ENCODE measurements at regions not wholly inside any gene's neighbourhood (a gene's known extent, or its start where the extent isn't known, plus 50 kb on each side); places are given as distances from the start of the nearest gene placed in this dataset.

GRCh38 chrX:147776988-147777387, 134.7 kb upstream of the FMR1 start:
- BruUV-seq (replicated peaks) = no TSS peak
- Histone ChIP-seq H3K4ac (ENCODE audit: low read depth, low read length) (no peak overlapping the region), H3K36me3 (ENCODE audit: control insufficient read depth, insufficient read depth, low read length) (no peaks in the 10 kb centered on the region), H3K27me3 (ENCODE audit: control insufficient read depth, insufficient read depth, low read length) (no peaks in the 10 kb centered on the region), H3K9ac (ENCODE audit: low read depth, low read length) (no peak overlapping the region), H3K79me1 (ENCODE audit: low read depth in 1 of 2, low read length in 2 of 2) (no peaks in the 10 kb centered on the region), H3K4me1 (ENCODE audit: control insufficient read depth, insufficient read depth, low read length) (no peaks in the 10 kb centered on the region), H2AK5ac (ENCODE audit: low read depth, low read length) (no peak overlapping the region), H4K8ac (ENCODE audit: low read depth in 2 of 2, low read length in 2 of 2) (no peak overlapping the region), H3K27ac (ENCODE audit: insufficient read depth, low read length) (no peak overlapping the region), H4K20me1 (ENCODE audit: insufficient read depth, low read length) (no peaks in the 10 kb centered on the region), H3K4me2 (ENCODE audit: low read depth, low read length) (no peak overlapping the region), H2BK5ac (ENCODE audit: low read depth, low read length, poor library complexity, severe bottlenecking) (no peak overlapping the region), H4K5ac (ENCODE audit: low read depth, low read length) (no peak overlapping the region), H3K56ac (ENCODE audit: extremely low read depth, insufficient read depth, low read length) (no peak overlapping the region), H2AFZ (replicated peaks; ENCODE audit: low read length, poor library complexity) (no peak overlapping the region), H4K91ac (ENCODE audit: insufficient read depth, low read depth, low read length) (no peak overlapping the region), H3K9me3 (ENCODE audit: control insufficient read depth, insufficient read depth, low read length) (peaks cover 3% of the 10 kb centered on the region; the same call in 1 of the 2 replicates), H2BK20ac (ENCODE audit: low read depth, low read length) (no peak overlapping the region), H3K9me1 (ENCODE audit: insufficient read depth, low read length) (no peaks in the 10 kb centered on the region), H3K4me3 (ENCODE audit: insufficient read depth, low read depth, low read length) (no peak overlapping the region), H3K18ac (ENCODE audit: low read depth, low read length) (no peak overlapping the region), H3K23ac (ENCODE audit: low read depth, low read length) (no peak overlapping the region), H2BK120ac (ENCODE audit: low read depth, low read length) (no peak overlapping the region), H3K14ac (replicated peaks; ENCODE audit: low read depth, low read length) (no peak overlapping the region), H2BK15ac (ENCODE audit: low read depth, low read length) (no peak overlapping the region), H2AK9ac (replicated peaks; ENCODE audit: low read depth, low read length, poor library complexity) (no peak overlapping the region)
- no peak for DNase-seq
- intact Hi-C loops (cut with micrococcal nuclease) = no loop called here
- no peak for ATAC-seq (ENCODE audit: low read depth)
- ChIA-PET POLR2A (ENCODE audit: unreplicated experiment) (no interaction called here), CTCF (no interaction called here)
- dilution Hi-C loops (cut with HindIII; ENCODE audit: low sequenced_read_pairs, unreplicated experiment) = no loop called here
- no peak for TF ChIP-seq MAFK (IDR thresholded peaks at IDR 0.05; ENCODE audit: low read depth, low read length)
- no peak for TF ChIP-seq FOS (IDR thresholded peaks at IDR 0.05; ENCODE audit: low read depth, low read length)
- no peak for TF ChIP-seq RFX5 (IDR thresholded peaks at IDR 0.05; ENCODE audit: low read depth, low read length)
- no peak for TF ChIP-seq RAD21 (IDR thresholded peaks at IDR 0.05; ENCODE audit: low read length)
- no peak for TF ChIP-seq NFE2L2 (IDR thresholded peaks at IDR 0.05; ENCODE audit: low read depth, low read length)
- no peak for TF ChIP-seq CEBPB (IDR thresholded peaks at IDR 0.05; ENCODE audit: low read depth, low read length)
- TF ChIP-seq BHLHE40 (IDR thresholded peaks at IDR 0.05; ENCODE audit: low read depth, low read length) = no peak
- no peak for TF ChIP-seq USF2 (IDR thresholded peaks at IDR 0.05; ENCODE audit: low read depth, low read length)
- TF ChIP-seq CHD1 (IDR thresholded peaks at IDR 0.05; ENCODE audit: low read depth, low read length) = no peak
- no peak for TF ChIP-seq CTCF (conservative IDR thresholded peaks at IDR 0.05; ENCODE audit: low read depth, low read length)
- no peak for TF ChIP-seq ELK1 (IDR thresholded peaks at IDR 0.05; ENCODE audit: borderline replicate concordance, low read depth, low read length)
- no peak for TF ChIP-seq SMC3 (IDR thresholded peaks at IDR 0.05; ENCODE audit: low read depth, low read length)
- in situ Hi-C loops (cut with MboI; ENCODE audit: low sequenced_read_pairs) = no loop called here
- no CpG with 5 or more reads among the region's 1 CpG for WGBS, 2 experiments (ENCODE audit: extremely low coverage in 2 of 2, insufficient read length in 1 of 2)

Data from IMR-90 (cell line).